ENCODE measurements at regions not wholly inside any gene's neighbourhood (a gene's known extent, or its start where the extent isn't known, plus 50 kb on each side); places are given as distances from the start of the nearest gene placed in this dataset.

GRCh38 chr22:48259991-48260670 is 1497.7 kb downstream of the TBC1D22A start:
- H4K20me1 ChIP-seq (ENCODE audit: insufficient read depth, low read depth, low read length): no peaks in the 10 kb centered on the region

GRCh38 chr22:48258811-48259210 is 1496.4 kb downstream of the TBC1D22A start:
- Histone ChIP-seq H3K79me2 (ENCODE audit: low read length) (no peaks in the 10 kb centered on the region), H3K36me3 (ENCODE audit: insufficient read depth, low read length) (no peaks in the 10 kb centered on the region), H3K9ac (ENCODE audit: low read length) (no peak overlapping the region), H2AFZ (ENCODE audit: low read length) (no peak overlapping the region), H3K9me3 (ENCODE audit: low read length) (no peaks in the 10 kb centered on the region), H3K27me3 (ENCODE audit: low read length) (no peaks in the 10 kb centered on the region), H3K27ac (ENCODE audit: low read length) (no peak overlapping the region), H4K20me1 (ENCODE audit: insufficient read depth, low read depth, low read length) (no peaks in the 10 kb centered on the region), H3K9me2 (replicated peaks; ENCODE audit: insufficient read depth, low read length) (no peaks in the 10 kb centered on the region), H3K4me2 (ENCODE audit: low read depth, low read length, poor library complexity, severe bottlenecking) (no peak overlapping the region), H3K4me3 (ENCODE audit: low read length) (no peak overlapping the region), H3K4me1 (ENCODE audit: low read length) (peaks cover 10% of the 10 kb centered on the region)
- DNase-seq: no peak

More at GRCh38 chr22:48259991-48260670, 1497.7 kb downstream of the TBC1D22A start:
- Histone ChIP-seq H3K4me1 (ENCODE audit: low read length) (peaks cover 10% of the 10 kb centered on the region), H3K9me3 (ENCODE audit: low read length) (no peaks in the 10 kb centered on the region), H3K79me2 (ENCODE audit: low read length) (no peaks in the 10 kb centered on the region), H3K27ac (ENCODE audit: low read length) (no peak overlapping the region), H3K9me2 (replicated peaks; ENCODE audit: insufficient read depth, low read length) (no peaks in the 10 kb centered on the region), H3K4me3 (ENCODE audit: low read length) (no peak overlapping the region), H3K9ac (ENCODE audit: low read length) (no peak overlapping the region), H3K27me3 (ENCODE audit: low read length) (no peaks in the 10 kb centered on the region), H3K4me2 (ENCODE audit: low read depth, low read length, poor library complexity, severe bottlenecking) (no peak overlapping the region), H3K36me3 (ENCODE audit: insufficient read depth, low read length) (no peaks in the 10 kb centered on the region), H2AFZ (ENCODE audit: low read length) (no peak overlapping the region)
- no peak for DNase-seq

- Histone ChIP-seq H3K4me1 (ENCODE audit: low read length) (peaks cover 10% of the 10 kb centered on the region), H2AFZ (ENCODE audit: low read length) (no peak overlapping the region), H3K9me2 (replicated peaks; ENCODE audit: insufficient read depth, low read length) (no peaks in the 10 kb centered on the region), H3K4me3 (ENCODE audit: low read length) (no peak overlapping the region), H3K9me3 (ENCODE audit: low read length) (no peaks in the 10 kb centered on the region), H3K79me2 (ENCODE audit: low read length) (no peaks in the 10 kb centered on the region), H4K20me1 (ENCODE audit: insufficient read depth, low read depth, low read length) (no peaks in the 10 kb centered on the region), H3K36me3 (ENCODE audit: insufficient read depth, low read length) (no peaks in the 10 kb centered on the region), H3K4me2 (ENCODE audit: low read depth, low read length, poor library complexity, severe bottlenecking) (no peak overlapping the region), H3K27me3 (ENCODE audit: low read length) (no peaks in the 10 kb centered on the region), H3K27ac (ENCODE audit: low read length) (no peak overlapping the region), H3K9ac (ENCODE audit: low read length) (no peak overlapping the region)
- DNase-seq: peak; percentile 60
Observed at GRCh38 chr22:48258064-48258701, 1495.7 kb downstream of the TBC1D22A start.

- Histone ChIP-seq H3K4me1 (ENCODE audit: low read length) (peaks cover 10% of the 10 kb centered on the region), H3K4me2 (ENCODE audit: low read depth, low read length, poor library complexity, severe bottlenecking) (no peak overlapping the region), H3K36me3 (ENCODE audit: insufficient read depth, low read length) (no peaks in the 10 kb centered on the region), H3K4me3 (ENCODE audit: low read length) (no peak overlapping the region), H2AFZ (ENCODE audit: low read length) (no peak overlapping the region), H3K79me2 (ENCODE audit: low read length) (no peaks in the 10 kb centered on the region), H3K9me2 (replicated peaks; ENCODE audit: insufficient read depth, low read length) (no peaks in the 10 kb centered on the region), H3K27me3 (ENCODE audit: low read length) (no peaks in the 10 kb centered on the region), H3K9ac (ENCODE audit: low read length) (no peak overlapping the region), H3K27ac (ENCODE audit: low read length) (no peak overlapping the region), H4K20me1 (ENCODE audit: insufficient read depth, low read depth, low read length) (no peaks in the 10 kb centered on the region), H3K9me3 (ENCODE audit: low read length) (no peaks in the 10 kb centered on the region)
- no peak for DNase-seq
Observed at GRCh38 chr22:48257685-48258055, 1495.2 kb downstream of the TBC1D22A start.

GRCh38 chr22:48256776-48257684 is 1494.6 kb downstream of the TBC1D22A start:
- no peaks in the 10 kb centered on the region for H3K79me2 ChIP-seq (ENCODE audit: low read length)
- no peak overlapping the region for H2AFZ ChIP-seq (ENCODE audit: low read length)
- peaks cover 10% of the 10 kb centered on the region for H3K4me1 ChIP-seq (ENCODE audit: low read length)
- H4K20me1 ChIP-seq (ENCODE audit: insufficient read depth, low read depth, low read length): no peaks in the 10 kb centered on the region
- no peak overlapping the region for H3K4me2 ChIP-seq (ENCODE audit: low read depth, low read length, poor library complexity, severe bottlenecking)
- no peak overlapping the region for H3K4me3 ChIP-seq (ENCODE audit: low read length)
- no peaks in the 10 kb centered on the region for H3K9me3 ChIP-seq (ENCODE audit: low read length)
- H3K9ac ChIP-seq (ENCODE audit: low read length): no peak overlapping the region
- H3K27me3 ChIP-seq (ENCODE audit: low read length): no peaks in the 10 kb centered on the region
- H3K27ac ChIP-seq (ENCODE audit: low read length): no peak overlapping the region
- H3K9me2 ChIP-seq (replicated peaks; ENCODE audit: insufficient read depth, low read length): no peaks in the 10 kb centered on the region
- DNase-seq: no peak
- H3K36me3 ChIP-seq (ENCODE audit: insufficient read depth, low read length): no peaks in the 10 kb centered on the region

- DNase-seq: no peak
- no peak overlapping the region for H3K9ac ChIP-seq (ENCODE audit: low read length)
- H3K4me2 ChIP-seq (ENCODE audit: low read depth, low read length, poor library complexity, severe bottlenecking): no peak overlapping the region
- no peaks in the 10 kb centered on the region for H3K79me2 ChIP-seq (ENCODE audit: low read length)
- no peak overlapping the region for H3K27ac ChIP-seq (ENCODE audit: low read length)
- H3K9me3 ChIP-seq (ENCODE audit: low read length): no peaks in the 10 kb centered on the region
- no peaks in the 10 kb centered on the region for H3K9me2 ChIP-seq (replicated peaks; ENCODE audit: insufficient read depth, low read length)
- no peak overlapping the region for H3K4me3 ChIP-seq (ENCODE audit: low read length)
- no peaks in the 10 kb centered on the region for H4K20me1 ChIP-seq (ENCODE audit: insufficient read depth, low read depth, low read length)
- no peaks in the 10 kb centered on the region for H3K27me3 ChIP-seq (ENCODE audit: low read length)
- H3K36me3 ChIP-seq (ENCODE audit: insufficient read depth, low read length): no peaks in the 10 kb centered on the region
- H3K4me1 ChIP-seq (ENCODE audit: low read length): peaks cover 10% of the 10 kb centered on the region
- no peak overlapping the region for H2AFZ ChIP-seq (ENCODE audit: low read length)
Observed at GRCh38 chr22:48256041-48256739, 1493.7 kb downstream of the TBC1D22A start.

GRCh38 chr22:48254311-48254873 is 1491.9 kb downstream of the TBC1D22A start:
- Histone ChIP-seq H3K9me2 (replicated peaks; ENCODE audit: insufficient read depth, low read length) (no peaks in the 10 kb centered on the region), H4K20me1 (ENCODE audit: insufficient read depth, low read depth, low read length) (no peaks in the 10 kb centered on the region), H3K4me3 (ENCODE audit: low read length) (no peak overlapping the region), H3K27ac (ENCODE audit: low read length) (no peak overlapping the region), H3K4me2 (ENCODE audit: low read depth, low read length, poor library complexity, severe bottlenecking) (no peak overlapping the region), H3K4me1 (ENCODE audit: low read length) (peaks cover 10% of the 10 kb centered on the region), H3K27me3 (ENCODE audit: low read length) (no peaks in the 10 kb centered on the region), H3K9me3 (ENCODE audit: low read length) (no peaks in the 10 kb centered on the region), H3K36me3 (ENCODE audit: insufficient read depth, low read length) (no peaks in the 10 kb centered on the region), H3K9ac (ENCODE audit: low read length) (no peak overlapping the region), H3K79me2 (ENCODE audit: low read length) (no peaks in the 10 kb centered on the region), H2AFZ (ENCODE audit: low read length) (no peak overlapping the region)
- DNase-seq: no peak

Data from Karpas-422 (cell line).